ENCODE measurements at regions not wholly inside any gene's neighbourhood (a gene's known extent, or its start where the extent isn't known, plus 50 kb on each side); places are given as distances from the start of the nearest gene placed in this dataset.

- peak; percentile 58 to 64 for DNase-seq (ENCODE audit: low read depth in 2 of 2)
Observed at GRCh38 chr14:53517270-53517960, 364.3 kb upstream of the DDHD1 start.

GRCh38 chr14:53516261-53516774 is 363.2 kb upstream of the DDHD1 start:
- peak; percentile 80 to 83 for DNase-seq (ENCODE audit: low read depth in 2 of 2)

- peak; percentile 71 to 76 for DNase-seq (ENCODE audit: low read depth in 2 of 2)
Observed at GRCh38 chr14:53515276-53515675, 362.2 kb upstream of the DDHD1 start.

GRCh38 chr14:53514197-53514596 is 361.1 kb upstream of the DDHD1 start:
- DNase-seq (ENCODE audit: low read depth in 2 of 2) = no peak

GRCh38 chr14:53510281-53510912 is 357.3 kb upstream of the DDHD1 start:
- DNase-seq (ENCODE audit: low read depth in 2 of 2) = no peak

GRCh38 chr14:53509276-53510244 is 356.4 kb upstream of the DDHD1 start:
- DNase-seq (ENCODE audit: low read depth in 2 of 2) = peak in 1 of 2 experiments; percentile 57

GRCh38 chr14:53501361-53502211 is 348.5 kb upstream of the DDHD1 start:
- peak; percentile 58 to 59 for DNase-seq (ENCODE audit: low read depth in 2 of 2)

GRCh38 chr14:53500191-53500590 is 347.1 kb upstream of the DDHD1 start:
- no peak for DNase-seq (ENCODE audit: low read depth in 2 of 2)

GRCh38 chr14:53496668-53497067 is 343.5 kb upstream of the DDHD1 start:
- no peak for DNase-seq (ENCODE audit: low read depth in 2 of 2)

GRCh38 chr14:53495846-53496343 is 342.8 kb upstream of the DDHD1 start:
- DNase-seq (ENCODE audit: low read depth in 2 of 2) = no peak

- no peak for DNase-seq (ENCODE audit: low read depth in 2 of 2)
Observed at GRCh38 chr14:53494587-53494986, 341.5 kb upstream of the DDHD1 start.

GRCh38 chr14:53493860-53494259 is 340.7 kb upstream of the DDHD1 start:
- DNase-seq (ENCODE audit: low read depth in 2 of 2) = no peak

- no peak for DNase-seq (ENCODE audit: low read depth in 2 of 2)
Observed at GRCh38 chr14:53493320-53493719, 340.2 kb upstream of the DDHD1 start.

- no peak for DNase-seq (ENCODE audit: low read depth in 2 of 2)
Observed at GRCh38 chr14:53491884-53492277, 338.8 kb upstream of the DDHD1 start.

GRCh38 chr14:53491256-53491883 is 338.2 kb upstream of the DDHD1 start:
- peak; percentile 80 for DNase-seq (ENCODE audit: low read depth in 2 of 2)

- no peak for DNase-seq (ENCODE audit: low read depth in 2 of 2)
Observed at GRCh38 chr14:53478174-53478573, 325.1 kb upstream of the DDHD1 start.

- DNase-seq (ENCODE audit: low read depth in 2 of 2) = no peak
Observed at GRCh38 chr14:53473480-53473879, 320.4 kb upstream of the DDHD1 start.

- no peak for DNase-seq (ENCODE audit: low read depth in 2 of 2)
Observed at GRCh38 chr14:53472306-53472705, 319.2 kb upstream of the DDHD1 start.

GRCh38 chr14:53470351-53471043 is 317.4 kb upstream of the DDHD1 start:
- no peak for DNase-seq (ENCODE audit: low read depth in 2 of 2)

- no peak for DNase-seq (ENCODE audit: low read depth in 2 of 2)
Observed at GRCh38 chr14:53468876-53469275, 315.8 kb upstream of the DDHD1 start.
